IMR-90 (cell line): ENCODE measurements at regions not wholly inside any gene's neighbourhood (a gene's known extent, or its start where the extent isn't known, plus 50 kb on each side); places are given as distances from the start of the nearest gene placed in this dataset.
"Not testable (repeated sequence)": the region's sequence is repeated elsewhere in the genome, so short reads cannot be mapped to it uniquely, and the experiment has no call there.

Source experiments
- ATAC-seq: fragments of 200-7000 bp; cut with Tn5 transposase; 2 replicates; pipeline ENCODE4 v1.9.1; 2020; ENCODE audit warnings: low read depth, mild to moderate bottlenecking, moderate library complexity
- BruUV-seq: library from RNA; stranded (reverse); fragments of 400-500 nt; replicated peaks from 2 replicates; lab custom pipeline; 2021; lab: Mats Ljungman, UMichigan
- CTCF ChIA-PET: fragments of 300-600 bp; formaldehyde crosslinking; extraction: SDS; loops from one replicate; lab custom pipeline; 2021; ENCODE audit warnings: antibody characterized with exemption; lab: Yijun Ruan, JAX
- POLR2A ChIA-PET: fragments of 300-600 bp; sonication (Branson Sonifier 250); formaldehyde crosslinking; loops from one replicate; lab custom pipeline; 2022; ENCODE audit warnings: antibody characterized with exemption; ENCODE audit not compliant: unreplicated experiment; lab: Charles Lee
- DNase-seq: peaks from one replicate; pipeline ENCODE4 v3.0.0; 2013
- H2AFZ ChIP-seq: replicated peaks from 2 replicates; pipeline ENCODE3; 2013; ENCODE audit warnings: low read length, mild to moderate bottlenecking; ENCODE audit not compliant: poor library complexity
- H2AK5ac ChIP-seq: 2 replicates; pipeline ENCODE4 v1.6.1; 2013; ENCODE audit warnings: low read depth, low read length, inconsistent platforms
- H2AK9ac ChIP-seq: replicated peaks from 2 replicates; pipeline ENCODE3; 2013; ENCODE audit warnings: mild to moderate bottlenecking, low read depth, low read length, moderate library complexity; ENCODE audit not compliant: poor library complexity
- H2BK120ac ChIP-seq: 2 replicates; pipeline ENCODE4 v1.6.1; 2013; ENCODE audit warnings: low read depth, low read length, inconsistent platforms
- H2BK15ac ChIP-seq: 3 replicates; pipeline ENCODE4 v1.6.1; 2013; ENCODE audit warnings: low read depth, low read length, inconsistent platforms
- H2BK20ac ChIP-seq: 2 replicates; pipeline ENCODE4 v1.6.1; 2013; ENCODE audit warnings: low read depth, mild to moderate bottlenecking, inconsistent platforms, low read length, moderate library complexity
- H2BK5ac ChIP-seq: 2 replicates; pipeline ENCODE4 v1.6.1; 2013; ENCODE audit warnings: mild to moderate bottlenecking, low read depth, low read length, inconsistent platforms; ENCODE audit not compliant: poor library complexity, severe bottlenecking
- H3K14ac ChIP-seq: replicated peaks from 2 replicates; pipeline ENCODE4 v1.6.1; 2013; ENCODE audit warnings: low read depth, low read length, inconsistent platforms
- H3K18ac ChIP-seq: 2 replicates; pipeline ENCODE4 v1.6.1; 2013; ENCODE audit warnings: low read depth, low read length, control low read depth
- H3K23ac ChIP-seq: 2 replicates; pipeline ENCODE4 v1.6.1; 2013; ENCODE audit warnings: low read depth, low read length, inconsistent platforms
- H3K27ac ChIP-seq: 2 replicates; pipeline ENCODE4 v1.5.1; 2013; ENCODE audit warnings: mild to moderate bottlenecking, control low read depth, low read length; ENCODE audit not compliant: insufficient read depth
- H3K27me3 ChIP-seq: 2 replicates; pipeline ENCODE4 v1.6.1; 2013; ENCODE audit warnings: low read length; ENCODE audit not compliant: control insufficient read depth, insufficient read depth
- H3K36me3 ChIP-seq: 2 replicates; pipeline ENCODE4 v1.6.1; 2013; ENCODE audit warnings: low read length, mixed read lengths; ENCODE audit not compliant: control insufficient read depth, insufficient read depth
- H3K4ac ChIP-seq: 2 replicates; pipeline ENCODE4 v1.6.1; 2013; ENCODE audit warnings: low read depth, low read length, inconsistent platforms
- H3K4me1 ChIP-seq: 2 replicates; pipeline ENCODE4 v1.6.1; 2013; ENCODE audit warnings: low read length, mixed read lengths; ENCODE audit not compliant: control insufficient read depth, insufficient read depth
- H3K4me2 ChIP-seq: 2 replicates; pipeline ENCODE4 v1.6.1; 2013; ENCODE audit warnings: low read depth, mild to moderate bottlenecking, control low read depth, low read length, moderate library complexity
- H3K4me3 ChIP-seq: 2 replicates; pipeline ENCODE4 v1.5.1; 2013; ENCODE audit warnings: low read depth, mild to moderate bottlenecking, control low read depth, low read length, moderate library complexity; ENCODE audit not compliant: insufficient read depth
- H3K56ac ChIP-seq: 2 replicates; pipeline ENCODE4 v1.6.1; 2013; ENCODE audit warnings: low read length, inconsistent platforms; ENCODE audit not compliant: insufficient read depth; ENCODE audit errors: extremely low read depth
- H3K79me1 ChIP-seq, 2 experiments: 2 replicates each; pipeline ENCODE4 v1.6.1; 2013; ENCODE audit warnings: low read length in 2 of 2, inconsistent platforms in 1 of 2, low read depth in 1 of 2
- H3K9ac ChIP-seq: 2 replicates; pipeline ENCODE4 v1.6.1; 2013; ENCODE audit warnings: low read depth, low read length, control low read depth
- H3K9me1 ChIP-seq: 2 replicates; pipeline ENCODE4 v1.6.1; 2013; ENCODE audit warnings: low read length, inconsistent platforms; ENCODE audit not compliant: insufficient read depth
- H3K9me3 ChIP-seq: 2 replicates; pipeline ENCODE4 v1.6.1; 2013; ENCODE audit warnings: low read length; ENCODE audit not compliant: control insufficient read depth, insufficient read depth
- H4K20me1 ChIP-seq: 2 replicates; pipeline ENCODE4 v1.6.1; 2013; ENCODE audit warnings: low read length, inconsistent platforms; ENCODE audit not compliant: insufficient read depth
- H4K5ac ChIP-seq: 2 replicates; pipeline ENCODE4 v1.6.1; 2013; ENCODE audit warnings: mild to moderate bottlenecking, low read depth, low read length, control low read depth
- H4K8ac ChIP-seq, 2 experiments: 2 replicates each; pipeline ENCODE4 v1.6.1; 2013; ENCODE audit warnings: low read depth in 2 of 2, low read length in 2 of 2, control low read depth in 1 of 2, inconsistent platforms in 1 of 2
- H4K91ac ChIP-seq: 2 replicates; pipeline ENCODE4 v1.6.1; 2013; ENCODE audit warnings: low read depth, low read length, inconsistent platforms; ENCODE audit not compliant: insufficient read depth
- WGBS, 2 experiments: methylation state at CpG; one replicate each; pipeline versions ENCODE4 v1.1.5 to v1.1.7; 2013; ENCODE audit warnings: missing lambda C conversion rate in 2 of 2; ENCODE audit not compliant: insufficient read length in 1 of 2; ENCODE audit errors: extremely low coverage in 2 of 2; 5-methylcytosine and 5-hydroxymethylcytosine counted together
- dilution Hi-C: fragments of 300-500 bp; cut with HindIII; formaldehyde crosslinking; loops from one replicate; pipeline ENCODE4 v1.14.3; 2018; ENCODE audit warnings: low sequenced_read_pairs; ENCODE audit not compliant: unreplicated experiment
- in situ Hi-C: fragments of 300-500 bp; cut with MboI; formaldehyde crosslinking; loops from 3 replicates; pipeline ENCODE4 v1.14.3; 2019; ENCODE audit warnings: low sequenced_read_pairs, inconsistent platforms, mixed read lengths
- intact Hi-C: fragments of 100-400 bp; cut with micrococcal nuclease; formaldehyde crosslinking; loops from 2 replicates; pipeline ENCODE4 v1.10.0; 2022

GRCh38 chr21:7776622-7777021 lies 2744.8 kb upstream of the TPTE start:
- H3K9ac ChIP-seq, in situ Hi-C loops, H3K4me1 ChIP-seq, H2AFZ ChIP-seq, H3K14ac ChIP-seq, H2BK15ac ChIP-seq, CTCF ChIA-PET, H3K23ac ChIP-seq, H3K4me2 ChIP-seq, ATAC-seq, H3K18ac ChIP-seq, H3K36me3 ChIP-seq, H2AK9ac ChIP-seq, H3K9me3 ChIP-seq, H4K8ac ChIP-seq, H4K20me1 ChIP-seq, H3K27me3 ChIP-seq, BruUV-seq, H2BK120ac ChIP-seq, H3K4ac ChIP-seq, dilution Hi-C loops, H3K9me1 ChIP-seq, H3K4me3 ChIP-seq, H4K91ac ChIP-seq, DNase-seq, H3K79me1 ChIP-seq, H2BK20ac ChIP-seq, H4K5ac ChIP-seq, H3K56ac ChIP-seq, H3K27ac ChIP-seq, H2AK5ac ChIP-seq, H2BK5ac ChIP-seq, intact Hi-C loops, POLR2A ChIA-PET: not testable (repeated sequence)
- no CpG with 5 or more reads among the region's 2 CpGs for WGBS, 2 experiments

- intact Hi-C loops, in situ Hi-C loops, H2BK15ac ChIP-seq, DNase-seq, dilution Hi-C loops, H3K18ac ChIP-seq, H3K56ac ChIP-seq, H2AK5ac ChIP-seq, H3K4ac ChIP-seq, H3K9me3 ChIP-seq, H2AFZ ChIP-seq, H2BK5ac ChIP-seq, H2BK20ac ChIP-seq, H3K23ac ChIP-seq, H4K8ac ChIP-seq, H3K9me1 ChIP-seq, H4K20me1 ChIP-seq, ATAC-seq, H3K4me2 ChIP-seq, POLR2A ChIA-PET, H4K5ac ChIP-seq, H3K27me3 ChIP-seq, H2BK120ac ChIP-seq, H2AK9ac ChIP-seq, CTCF ChIA-PET, BruUV-seq, H3K4me3 ChIP-seq, H3K36me3 ChIP-seq, H3K14ac ChIP-seq, H3K4me1 ChIP-seq, H3K9ac ChIP-seq, H4K91ac ChIP-seq, H3K27ac ChIP-seq, H3K79me1 ChIP-seq: not testable (repeated sequence)
- no CpG with 5 or more reads among the region's 11 CpGs for WGBS, 2 experiments
Measured at GRCh38 chr21:7777289-7777688, 2744.1 kb upstream of the TPTE start.
